GM19240 (cell line): ENCODE measurements at regions not wholly inside any gene's neighbourhood (a gene's known extent, or its start where the extent isn't known, plus 50 kb on each side); places are given as distances from the start of the nearest gene placed in this dataset.

Experiments used
- DNase-seq: peaks from one replicate; pipeline ENCODE4 v3.0.0; 2011; ENCODE audit warnings: low spot score; ENCODE audit not compliant: insufficient read length

DNA sequence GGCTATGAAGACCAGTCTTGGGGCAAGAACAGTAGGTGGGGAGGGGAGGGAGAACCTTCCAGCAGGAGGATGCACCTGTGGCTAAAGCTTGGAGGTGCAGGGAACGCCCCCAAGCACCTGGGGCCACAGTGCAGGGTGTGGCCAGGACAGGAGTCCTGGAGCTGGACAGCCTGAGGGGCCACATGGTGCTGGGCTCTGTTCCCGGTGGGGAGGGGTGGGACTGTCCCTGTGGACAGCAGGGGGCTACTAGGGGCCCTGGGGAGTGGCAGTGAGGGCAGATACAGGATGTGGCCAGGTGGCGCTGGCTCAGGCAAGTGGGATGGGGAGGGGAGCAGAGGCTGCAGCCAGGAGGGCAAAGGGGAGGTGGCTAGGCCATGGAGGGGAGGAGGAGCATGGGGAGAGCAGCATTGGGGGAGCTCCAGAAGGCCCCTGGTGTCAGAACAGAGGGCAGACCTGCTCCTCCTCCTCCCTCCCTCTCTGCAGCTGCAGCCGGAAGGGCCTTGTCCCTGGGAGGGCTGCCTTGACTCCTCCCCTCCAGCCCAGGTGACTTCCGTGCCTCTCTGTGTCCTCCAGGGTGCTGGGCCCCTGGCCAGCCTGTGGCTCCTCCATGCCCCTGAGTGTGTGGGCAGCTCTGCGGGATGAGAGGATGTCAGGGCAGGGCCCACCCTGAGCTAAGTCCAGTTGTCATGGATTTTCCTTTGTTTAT lies 68.4 kb upstream of the DLK1 start:
- no peak for DNase-seq

DNA sequence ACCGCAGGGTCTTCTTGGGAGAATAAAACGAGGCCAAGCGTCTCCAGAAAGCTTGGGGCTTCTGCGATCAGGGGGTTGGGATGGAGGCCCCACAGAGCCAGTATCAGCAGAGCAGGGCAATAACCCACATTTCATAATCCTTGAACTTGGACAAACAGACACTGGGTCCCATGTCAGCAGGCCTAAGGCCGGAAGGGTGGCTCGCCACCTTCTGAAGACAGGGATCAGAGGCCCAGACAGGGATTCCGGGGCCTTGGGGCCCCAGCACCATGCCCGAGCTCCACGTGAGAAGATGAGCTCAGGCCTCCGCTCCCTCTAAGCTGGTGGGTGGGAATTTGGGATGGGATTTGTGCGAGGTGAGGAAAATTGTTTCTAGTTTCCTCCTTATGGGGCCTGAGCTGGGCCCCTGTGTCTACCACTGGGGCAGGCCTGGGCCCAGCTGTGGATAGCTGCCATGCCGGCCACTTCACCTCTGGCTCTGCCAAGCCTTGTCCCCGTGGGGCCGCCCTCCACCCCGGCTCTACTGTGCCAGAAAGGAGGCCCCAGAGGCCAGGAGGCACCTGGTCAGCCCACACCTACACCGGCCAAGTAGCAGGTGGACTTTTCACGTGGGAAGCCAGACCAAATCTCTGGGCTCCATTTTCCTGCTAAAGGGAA lies 67.2 kb upstream of the DLK1 start:
- DNase-seq: no peak

DNA sequence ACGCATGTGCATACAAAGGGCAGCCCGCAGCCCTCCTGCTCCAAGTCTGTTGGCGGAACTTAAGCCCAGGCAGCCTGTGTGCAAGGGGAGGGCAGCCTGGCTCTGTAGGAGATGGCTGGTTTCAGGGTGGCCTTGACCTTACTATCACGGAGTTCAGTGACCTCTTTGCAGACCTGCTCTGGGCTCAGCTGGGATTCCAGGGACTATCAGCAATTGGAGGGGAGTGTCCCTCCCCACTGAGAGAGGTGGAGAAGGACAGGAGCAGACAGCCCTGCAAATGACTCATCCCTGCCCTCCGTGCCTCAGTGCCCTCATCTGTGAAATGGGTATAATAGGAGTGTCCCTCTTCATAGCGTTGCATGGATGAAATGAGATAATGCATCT lies 66.2 kb upstream of the DLK1 start:
- DNase-seq: no peak

DNA sequence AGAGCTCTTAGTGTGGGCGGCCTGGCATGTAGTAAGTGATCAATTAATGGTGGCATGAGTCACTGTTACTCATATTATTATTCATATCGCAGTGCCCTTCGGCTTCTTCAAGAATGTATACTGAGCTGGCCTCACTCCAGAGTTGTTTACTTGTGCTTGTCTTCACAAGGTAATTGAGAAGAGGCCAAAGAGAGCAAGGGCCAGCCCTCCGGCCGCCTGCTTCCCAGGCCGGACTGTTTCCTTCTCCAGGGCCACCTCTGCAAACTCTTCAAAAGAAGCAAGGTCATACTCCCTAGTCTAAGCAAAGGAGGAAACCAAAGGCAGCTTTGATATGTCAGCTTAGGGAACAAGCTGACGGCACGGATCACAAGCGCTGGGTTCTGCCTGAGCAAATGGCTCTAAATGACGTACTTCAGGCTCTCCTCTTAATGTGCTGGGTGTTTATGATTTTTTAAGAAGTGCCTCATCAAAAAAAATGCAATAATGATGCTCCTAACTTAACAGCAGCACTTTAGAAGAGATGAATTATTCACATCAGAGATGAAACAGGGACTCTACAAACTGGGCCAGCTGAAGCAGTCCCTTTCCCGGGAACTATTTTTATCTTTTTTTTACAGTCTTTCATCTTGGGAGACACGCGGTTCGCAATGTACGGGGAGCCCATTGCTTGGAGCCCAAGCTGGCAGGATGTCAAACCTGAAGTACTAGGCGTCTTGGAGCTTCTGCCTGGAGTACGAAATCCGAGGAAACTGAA lies 65.6 kb upstream of the DLK1 start:
- DNase-seq: no peak

DNA sequence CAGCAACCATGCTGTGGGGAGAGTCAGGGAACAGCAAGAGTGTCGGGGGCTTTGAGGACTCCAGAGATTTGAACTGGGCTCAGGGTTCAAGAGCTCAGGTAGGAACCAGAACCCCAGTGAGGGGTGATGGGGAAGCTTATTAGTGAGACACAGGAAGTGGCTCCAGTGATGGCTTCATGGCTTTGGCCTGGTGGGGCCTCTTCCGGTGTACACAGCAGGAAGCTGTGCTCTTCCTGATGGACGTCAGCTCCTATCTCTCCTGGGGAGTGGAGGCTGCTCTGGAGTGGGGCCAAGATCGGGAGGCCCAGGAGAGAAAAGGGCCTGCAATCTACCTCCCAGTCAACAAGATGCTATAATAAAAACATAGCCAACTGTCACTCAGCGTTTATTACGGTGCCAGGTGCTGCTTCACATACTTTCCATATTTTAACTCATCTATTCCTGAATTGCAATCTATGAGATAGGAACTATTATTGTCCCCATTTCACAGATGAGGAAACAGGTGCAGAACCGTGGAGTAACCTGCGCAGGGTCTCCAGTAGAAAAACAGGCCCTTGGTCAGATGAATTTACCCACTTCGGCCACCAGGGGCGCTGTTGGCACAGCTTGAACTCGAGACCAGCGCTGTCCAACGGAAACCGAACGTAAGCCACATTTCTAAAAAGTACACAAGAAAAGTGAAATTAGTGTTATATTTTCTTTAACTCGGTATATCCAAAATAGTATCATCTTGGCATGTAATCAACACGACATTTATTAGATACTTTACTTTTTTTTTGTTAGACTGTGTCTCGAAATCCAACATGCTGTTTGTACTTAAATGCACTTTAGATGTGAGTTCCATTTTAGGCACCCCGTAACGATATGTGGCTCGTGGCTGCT lies 63.6 kb upstream of the DLK1 start:
- DNase-seq: peak; percentile 77

DNA sequence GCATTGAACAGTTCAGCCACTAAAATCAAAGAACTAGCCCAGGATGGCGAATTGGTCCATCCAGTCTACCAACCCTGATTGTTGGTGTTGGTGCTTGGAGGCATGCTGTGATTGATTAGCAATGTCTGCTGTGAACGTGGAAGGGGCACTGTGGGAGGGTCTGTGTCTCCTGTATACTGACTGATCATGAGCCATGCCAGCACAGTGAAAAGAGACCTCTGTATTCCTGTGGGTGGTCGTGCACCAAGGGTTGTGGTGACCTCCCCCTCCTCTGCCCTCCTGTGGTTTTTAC lies 63.0 kb upstream of the DLK1 start:
- no peak for DNase-seq

DNA sequence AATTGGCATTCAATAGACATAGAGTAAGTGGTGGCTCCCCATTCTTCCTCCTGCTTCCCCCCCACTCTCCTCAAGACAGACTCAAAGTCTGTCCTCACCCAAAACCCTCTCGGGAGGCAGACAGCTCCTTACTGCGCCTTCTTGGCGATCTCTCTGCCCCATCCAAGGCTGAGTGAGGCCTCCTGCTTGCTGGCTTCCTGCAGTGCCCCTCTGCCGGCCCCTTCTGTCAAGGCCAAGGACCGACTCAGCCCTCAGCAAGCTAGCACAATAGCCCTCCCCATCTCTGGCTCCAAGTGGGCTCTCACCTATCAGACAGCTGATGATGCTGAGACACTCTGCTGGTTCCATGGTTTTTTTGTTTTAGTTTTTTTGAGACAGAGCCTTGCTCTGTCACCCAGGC lies 62.5 kb upstream of the DLK1 start:
- DNase-seq: no peak

DNA sequence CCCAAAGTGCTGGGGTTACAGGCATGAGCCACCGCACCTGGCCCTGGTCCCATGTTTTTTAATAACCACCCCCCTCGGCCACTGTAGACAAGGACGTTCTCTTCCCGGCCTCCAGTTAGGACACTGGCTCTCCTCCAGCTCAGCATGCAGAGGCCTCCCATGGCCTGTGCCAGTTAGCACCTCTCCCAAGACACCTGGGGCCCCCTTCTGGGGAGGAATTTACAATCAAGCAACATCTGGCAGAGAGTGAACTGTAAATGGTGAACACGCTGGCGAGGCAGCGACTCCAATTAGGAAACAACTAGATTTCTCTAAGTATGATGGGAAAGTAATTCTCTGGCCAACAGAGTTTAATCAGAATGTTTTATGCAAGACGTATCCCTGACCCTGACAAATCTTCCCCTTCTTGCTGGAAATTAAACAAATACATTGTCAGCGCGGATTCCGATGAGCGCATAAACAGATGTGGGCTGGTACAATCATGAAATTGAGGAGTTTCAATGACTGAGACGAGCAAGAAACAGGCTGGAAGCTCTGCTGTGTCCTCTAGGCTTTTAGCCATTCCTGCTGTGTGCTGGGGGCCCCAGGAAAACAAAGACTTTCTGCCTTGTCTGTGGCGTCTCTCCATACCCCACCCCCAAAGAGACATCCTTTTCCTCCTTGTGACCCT lies 61.7 kb upstream of the DLK1 start:
- no peak for DNase-seq

DNA sequence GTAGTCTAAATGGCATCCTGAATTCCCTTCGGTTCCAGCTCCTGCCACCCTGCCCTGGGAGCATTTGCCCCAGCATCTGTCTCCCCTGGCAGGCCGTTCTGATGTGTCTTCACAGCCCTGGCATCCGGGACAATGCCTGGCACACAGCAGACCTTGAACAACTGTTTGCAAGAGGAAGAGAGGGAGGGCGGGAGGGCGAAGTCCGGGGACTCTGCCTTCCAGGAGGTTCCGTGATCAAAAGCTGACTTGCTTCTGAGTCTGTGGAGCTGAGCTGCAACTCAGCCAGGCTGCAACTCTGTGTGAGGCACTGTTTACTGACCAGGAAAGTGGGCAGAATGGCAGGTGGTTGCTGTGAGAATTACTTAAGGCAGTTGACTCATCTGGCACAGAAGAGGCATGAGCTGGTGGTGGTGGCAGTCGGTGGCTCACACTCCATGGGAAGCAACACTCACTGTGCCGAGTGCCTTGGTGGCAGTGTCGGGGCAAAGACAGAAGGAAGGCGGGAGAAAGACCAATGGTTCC lies 61.1 kb upstream of the DLK1 start:
- no peak for DNase-seq

DNA sequence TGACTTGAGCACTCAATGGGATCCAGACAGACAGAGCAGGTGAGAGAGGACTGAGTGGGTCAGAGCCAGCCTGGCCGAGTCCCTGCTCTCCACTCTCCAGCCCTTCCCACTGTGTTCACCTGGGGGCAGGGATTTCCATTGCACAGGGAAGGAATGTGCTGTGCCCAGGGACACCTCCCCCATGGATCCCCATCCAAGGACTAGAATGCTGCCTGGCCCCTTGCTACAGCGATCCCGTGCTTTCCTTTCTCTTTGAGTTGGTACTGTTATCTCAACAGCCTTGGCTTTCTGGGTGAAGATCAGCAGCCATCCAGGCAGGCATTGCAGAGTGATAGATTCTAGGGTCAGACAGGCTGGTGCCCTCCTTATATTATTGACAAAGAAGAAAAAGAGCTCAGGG lies 60.3 kb upstream of the DLK1 start:
- no peak for DNase-seq

DNA sequence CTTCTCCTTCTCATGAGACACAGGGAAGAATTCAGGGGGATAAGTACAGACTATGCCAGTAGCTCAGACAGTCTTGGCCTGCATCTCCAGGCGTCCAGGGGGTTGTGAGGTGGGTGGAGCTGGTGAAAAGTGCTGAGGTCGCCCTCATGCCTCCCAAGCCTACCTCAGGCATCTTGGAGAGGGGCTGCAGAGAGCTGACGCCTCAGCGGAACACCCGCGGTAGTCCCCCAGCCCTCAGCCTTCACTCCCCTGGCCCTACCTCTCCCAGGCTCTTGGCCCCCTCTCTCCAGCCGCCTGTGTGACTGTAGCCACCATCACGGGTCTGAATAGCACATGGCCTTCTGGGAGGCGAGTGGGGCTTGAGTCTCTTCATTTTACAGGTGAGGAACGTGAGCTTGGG lies 59.8 kb upstream of the DLK1 start:
- no peak for DNase-seq

DNA sequence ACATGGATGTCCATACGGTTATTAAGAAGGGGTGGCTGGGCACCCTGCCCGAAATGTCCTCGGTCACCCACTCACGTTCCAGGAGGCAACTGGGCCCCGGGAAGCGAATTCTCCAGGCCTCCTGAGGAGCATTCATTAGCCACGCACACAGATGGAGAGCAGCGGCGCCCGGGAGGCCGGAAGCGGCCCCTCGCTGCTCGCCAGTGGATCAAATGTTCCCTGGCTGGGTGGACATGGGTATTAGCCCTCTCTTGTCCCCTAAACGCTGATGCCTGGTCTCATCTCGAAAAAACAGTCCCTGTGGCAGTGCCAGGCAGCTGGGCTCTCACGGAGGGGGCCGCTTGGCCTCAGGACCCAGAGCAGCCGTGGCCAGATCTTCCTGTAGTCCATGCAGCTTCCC lies 59.0 kb upstream of the DLK1 start:
- no peak for DNase-seq

DNA sequence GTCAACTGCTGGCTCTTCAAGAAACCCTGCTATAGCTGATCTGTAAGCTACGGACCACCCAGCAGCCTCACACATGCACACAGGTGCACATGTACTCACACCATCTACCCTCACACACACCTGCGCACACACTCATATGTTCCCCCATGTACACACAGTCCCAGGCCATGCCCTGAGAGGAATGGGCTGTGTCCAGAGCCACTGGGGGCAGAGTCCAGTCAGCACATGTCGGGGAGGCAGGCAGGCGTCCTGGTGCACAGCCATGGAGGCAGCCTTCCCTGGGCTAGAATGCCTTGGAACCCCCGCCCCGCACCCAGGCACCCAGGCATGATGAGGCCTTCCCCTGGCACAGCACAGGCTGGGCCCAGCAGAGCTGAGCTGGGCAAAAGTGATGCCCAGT lies 58.3 kb upstream of the DLK1 start:
- DNase-seq: no peak

DNA sequence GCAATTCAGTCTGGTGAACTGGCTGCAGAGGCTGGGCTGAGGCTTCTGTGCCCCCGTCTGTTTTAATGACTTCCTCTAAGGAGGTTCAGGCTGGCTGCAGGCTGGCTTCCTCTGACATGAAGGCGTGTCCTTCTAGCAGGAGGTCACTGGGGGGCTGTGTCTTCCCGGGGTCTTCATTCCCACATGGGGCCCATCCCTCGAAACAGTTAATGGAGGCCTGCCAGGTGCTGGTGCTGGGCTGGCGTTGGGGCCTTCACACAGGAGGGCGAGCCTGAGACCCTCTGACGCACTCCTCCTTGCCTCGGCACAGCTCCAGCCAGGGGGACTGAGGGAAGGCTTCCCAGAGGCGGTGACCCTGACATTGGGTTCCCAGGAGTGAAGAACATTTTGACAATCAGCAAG lies 57.7 kb upstream of the DLK1 start:
- no peak for DNase-seq

DNA sequence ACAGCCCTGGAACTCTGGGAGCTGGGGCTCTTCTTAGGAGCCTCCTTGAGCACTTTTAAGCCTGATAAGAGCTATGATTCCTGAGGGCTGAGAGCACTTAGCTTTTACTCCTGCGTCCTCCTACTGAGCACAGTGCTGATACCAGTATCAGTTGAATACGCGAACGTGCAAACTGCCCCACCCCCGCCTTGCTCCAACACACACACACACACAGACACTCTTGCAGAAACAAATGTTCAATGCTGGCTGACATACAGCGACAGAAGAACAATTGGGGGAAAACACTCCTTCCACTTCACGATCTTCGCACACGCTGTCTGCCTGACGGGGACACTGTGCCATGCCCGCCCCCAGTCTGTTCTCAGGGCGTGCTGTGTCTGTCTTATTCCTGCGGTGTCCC lies 57.2 kb upstream of the DLK1 start:
- no peak for DNase-seq

DNA sequence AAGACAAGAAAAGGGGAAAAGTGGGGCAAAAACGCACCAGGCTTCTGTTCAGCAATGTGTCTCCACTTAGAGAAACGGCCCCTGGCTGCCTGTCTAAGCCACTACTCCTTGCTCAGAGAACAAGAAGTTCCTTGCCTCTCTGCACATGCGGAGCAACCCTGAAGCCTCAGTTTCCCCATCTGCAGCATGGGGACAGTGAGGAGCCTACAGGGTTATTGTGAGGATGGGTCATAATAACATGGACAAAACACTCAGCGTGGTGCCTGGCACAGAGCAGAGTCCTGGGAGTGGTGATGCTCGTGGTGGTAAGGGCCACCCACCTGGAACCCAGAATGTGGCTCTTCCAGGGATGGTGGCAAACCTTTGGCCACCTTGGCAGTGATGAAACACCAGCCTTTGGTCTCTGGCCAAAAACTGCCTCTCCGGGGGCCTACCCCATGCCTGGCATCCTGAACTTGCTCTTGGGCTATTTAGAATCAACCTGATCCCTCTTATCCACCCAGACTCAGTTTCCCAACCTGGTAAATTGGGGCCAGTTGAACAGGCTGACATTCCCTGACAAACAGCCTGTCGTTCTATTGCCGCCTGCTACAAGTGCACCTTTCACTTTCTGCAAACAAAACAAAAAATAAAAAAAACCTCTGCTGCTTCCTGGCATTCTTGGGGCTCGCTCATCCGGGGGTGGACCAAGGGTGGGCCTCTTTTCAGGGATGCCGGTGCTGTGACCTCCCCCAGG lies 56.5 kb upstream of the DLK1 start:
- DNase-seq: no peak

DNA sequence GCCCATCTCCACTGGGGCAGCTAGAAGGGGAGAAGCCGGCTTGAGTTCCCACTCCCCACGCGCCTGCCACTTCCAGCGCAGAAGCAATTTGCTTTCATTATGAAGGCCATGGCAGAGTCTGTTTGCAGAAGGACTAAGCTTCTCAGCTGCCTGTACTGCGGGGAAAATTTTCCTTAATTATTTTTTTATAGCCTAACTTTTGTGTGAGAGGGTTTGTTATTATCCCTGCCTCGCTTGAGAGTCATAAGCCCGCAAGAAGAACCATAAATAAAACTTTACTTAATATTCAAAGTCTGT lies 56.0 kb upstream of the DLK1 start:
- DNase-seq: no peak

DNA sequence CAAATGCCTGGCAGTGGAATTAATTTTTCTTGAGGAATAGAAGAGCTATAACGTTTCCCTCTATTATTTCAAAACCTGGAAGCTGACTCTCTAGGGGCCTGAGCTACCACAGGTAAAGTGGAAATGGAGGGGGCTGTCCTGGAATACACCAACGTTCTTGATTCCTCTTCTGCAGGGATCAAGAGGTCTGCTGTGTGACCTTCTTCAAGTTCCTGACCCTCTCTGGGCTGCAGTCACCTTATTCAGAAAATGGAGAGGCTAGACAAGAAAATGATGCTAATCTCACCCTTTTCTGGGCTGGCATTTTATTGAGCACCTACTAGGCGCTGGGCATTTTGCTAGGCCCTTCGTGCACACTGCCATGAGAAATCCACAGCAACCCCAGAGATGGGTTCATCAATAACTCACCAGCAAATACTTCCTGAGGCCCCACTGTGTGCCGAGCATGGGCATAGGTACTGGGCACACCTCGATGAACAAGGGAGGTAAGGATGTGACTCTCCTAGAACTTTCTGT lies 55.2 kb upstream of the DLK1 start:
- DNase-seq: no peak

DNA sequence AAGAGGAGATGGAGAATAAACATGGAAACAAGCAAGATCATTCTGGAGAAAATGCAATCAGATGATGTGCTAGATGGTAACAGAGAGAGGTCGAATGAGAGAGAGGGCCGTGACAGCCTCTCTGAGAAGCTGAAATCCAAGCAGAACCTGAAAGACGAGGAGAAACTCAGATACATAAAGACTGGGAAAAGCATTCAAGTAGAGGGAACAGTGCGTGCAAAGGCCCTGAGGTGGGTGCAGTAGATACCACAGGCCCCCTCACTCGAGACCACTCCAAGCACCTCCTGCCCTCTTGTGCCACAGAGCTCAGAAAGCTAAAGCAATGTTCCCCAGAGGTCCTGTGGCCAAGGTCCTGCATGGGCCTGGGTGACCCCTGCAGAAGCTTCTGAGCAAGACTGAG lies 54.8 kb upstream of the DLK1 start:
- no peak for DNase-seq

DNA sequence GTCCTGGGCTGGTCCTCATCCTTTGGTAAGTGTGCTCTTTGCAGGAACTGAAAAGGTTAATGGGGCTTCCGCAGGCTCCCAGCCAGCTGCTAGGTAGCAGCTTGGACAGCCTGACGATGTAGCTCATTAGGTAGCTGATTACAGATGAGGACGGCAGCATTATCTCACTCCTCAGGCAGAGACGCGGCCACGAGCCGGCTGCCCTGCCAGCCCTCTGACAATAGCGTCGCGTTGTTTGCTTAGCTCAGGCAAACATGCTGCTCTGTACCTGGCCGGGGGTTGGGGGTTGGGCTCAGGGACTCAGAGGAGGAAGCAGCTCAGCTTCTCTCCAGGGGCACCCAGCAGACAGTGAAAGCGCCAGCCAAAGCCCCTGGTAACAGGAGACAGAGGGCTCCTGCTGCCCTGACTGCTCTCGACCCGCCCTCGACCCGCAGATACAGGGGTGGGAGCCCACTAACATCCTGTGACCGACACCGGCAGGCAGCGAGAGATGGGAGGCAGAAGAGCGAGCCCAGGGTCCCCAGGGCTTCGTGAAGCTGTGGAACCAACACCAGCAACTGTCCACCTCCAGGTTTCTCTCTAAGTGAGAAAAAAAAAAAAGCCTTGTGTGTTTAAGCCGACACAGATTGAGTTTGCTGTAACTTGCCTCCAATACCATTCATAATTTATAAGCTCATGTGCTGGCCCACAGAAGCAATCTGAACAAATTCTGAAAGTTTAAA lies 53.4 kb upstream of the DLK1 start:
- no peak for DNase-seq
